ENCODE measurements at regions not wholly inside any gene's neighbourhood (a gene's known extent, or its start where the extent isn't known, plus 50 kb on each side); places are given as distances from the start of the nearest gene placed in this dataset.

DNA sequence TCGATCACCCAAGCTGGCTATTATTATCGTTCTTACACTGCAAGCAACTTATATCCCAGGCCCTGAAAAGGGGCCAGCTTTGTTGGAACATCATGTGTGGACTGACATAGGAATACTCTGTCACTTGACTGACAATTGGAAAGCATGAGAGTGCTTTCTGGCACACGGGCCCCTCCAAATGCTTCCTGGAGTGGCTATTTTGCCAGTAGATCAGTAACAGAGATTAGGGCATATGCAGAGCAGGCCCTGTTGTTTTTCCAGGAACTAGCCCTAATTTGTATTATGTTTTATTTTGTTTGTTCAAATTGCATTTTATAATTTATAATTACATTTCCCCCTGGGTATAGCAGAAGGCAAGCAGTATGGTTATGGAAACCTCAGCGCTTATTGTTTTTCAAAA lies 170.1 kb upstream of the FRMD6 start:
- Histone ChIP-seq H3K4me2 (ENCODE audit: low read length) (no peak overlapping the region), H4K20me1 (ENCODE audit: insufficient read depth) (no peaks in the 10 kb centered on the region), H3K27ac (ENCODE audit: low read length) (no peak overlapping the region), H3K79me2 (replicated peaks; ENCODE audit: insufficient read depth, low read length) (no peaks in the 10 kb centered on the region), H2AFZ (ENCODE audit: low read depth, low read length) (no peak overlapping the region), H3K9me2 (ENCODE audit: insufficient read depth, low read length) (no peaks in the 10 kb centered on the region), H3K9ac (ENCODE audit: low read length) (no peak overlapping the region), H3K4me3 (ENCODE audit: low read length) (no peak overlapping the region), H3K9me3 (ENCODE audit: low read length) (no peaks in the 10 kb centered on the region), H3F3A (ENCODE audit: insufficient read depth, low read length, poor library complexity, severe bottlenecking) (no peaks in the 10 kb centered on the region), H3K36me3 (ENCODE audit: insufficient read depth, low read length) (no peaks in the 10 kb centered on the region), H3K27me3 (ENCODE audit: insufficient read depth, low read depth, low read length) (no peaks in the 10 kb centered on the region)
- TF ChIP-seq, protein P1, sequence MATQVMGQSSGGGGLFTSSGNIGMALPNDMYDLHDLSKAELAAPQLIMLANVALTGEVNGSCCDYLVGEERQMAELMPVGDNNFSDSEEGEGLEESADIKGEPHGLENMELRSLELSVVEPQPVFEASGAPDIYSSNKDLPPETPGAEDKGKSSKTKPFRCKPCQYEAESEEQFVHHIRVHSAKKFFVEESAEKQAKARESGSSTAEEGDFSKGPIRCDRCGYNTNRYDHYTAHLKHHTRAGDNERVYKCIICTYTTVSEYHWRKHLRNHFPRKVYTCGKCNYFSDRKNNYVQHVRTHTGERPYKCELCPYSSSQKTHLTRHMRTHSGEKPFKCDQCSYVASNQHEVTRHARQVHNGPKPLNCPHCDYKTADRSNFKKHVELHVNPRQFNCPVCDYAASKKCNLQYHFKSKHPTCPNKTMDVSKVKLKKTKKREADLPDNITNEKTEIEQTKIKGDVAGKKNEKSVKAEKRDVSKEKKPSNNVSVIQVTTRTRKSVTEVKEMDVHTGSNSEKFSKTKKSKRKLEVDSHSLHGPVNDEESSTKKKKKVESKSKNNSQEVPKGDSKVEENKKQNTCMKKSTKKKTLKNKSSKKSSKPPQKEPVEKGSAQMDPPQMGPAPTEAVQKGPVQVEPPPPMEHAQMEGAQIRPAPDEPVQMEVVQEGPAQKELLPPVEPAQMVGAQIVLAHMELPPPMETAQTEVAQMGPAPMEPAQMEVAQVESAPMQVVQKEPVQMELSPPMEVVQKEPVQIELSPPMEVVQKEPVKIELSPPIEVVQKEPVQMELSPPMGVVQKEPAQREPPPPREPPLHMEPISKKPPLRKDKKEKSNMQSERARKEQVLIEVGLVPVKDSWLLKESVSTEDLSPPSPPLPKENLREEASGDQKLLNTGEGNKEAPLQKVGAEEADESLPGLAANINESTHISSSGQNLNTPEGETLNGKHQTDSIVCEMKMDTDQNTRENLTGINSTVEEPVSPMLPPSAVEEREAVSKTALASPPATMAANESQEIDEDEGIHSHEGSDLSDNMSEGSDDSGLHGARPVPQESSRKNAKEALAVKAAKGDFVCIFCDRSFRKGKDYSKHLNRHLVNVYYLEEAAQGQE (IDR thresholded peaks at IDR 0.05; ENCODE audit: borderline replicate concordance): no peak
- TF ChIP-seq, protein P2, sequence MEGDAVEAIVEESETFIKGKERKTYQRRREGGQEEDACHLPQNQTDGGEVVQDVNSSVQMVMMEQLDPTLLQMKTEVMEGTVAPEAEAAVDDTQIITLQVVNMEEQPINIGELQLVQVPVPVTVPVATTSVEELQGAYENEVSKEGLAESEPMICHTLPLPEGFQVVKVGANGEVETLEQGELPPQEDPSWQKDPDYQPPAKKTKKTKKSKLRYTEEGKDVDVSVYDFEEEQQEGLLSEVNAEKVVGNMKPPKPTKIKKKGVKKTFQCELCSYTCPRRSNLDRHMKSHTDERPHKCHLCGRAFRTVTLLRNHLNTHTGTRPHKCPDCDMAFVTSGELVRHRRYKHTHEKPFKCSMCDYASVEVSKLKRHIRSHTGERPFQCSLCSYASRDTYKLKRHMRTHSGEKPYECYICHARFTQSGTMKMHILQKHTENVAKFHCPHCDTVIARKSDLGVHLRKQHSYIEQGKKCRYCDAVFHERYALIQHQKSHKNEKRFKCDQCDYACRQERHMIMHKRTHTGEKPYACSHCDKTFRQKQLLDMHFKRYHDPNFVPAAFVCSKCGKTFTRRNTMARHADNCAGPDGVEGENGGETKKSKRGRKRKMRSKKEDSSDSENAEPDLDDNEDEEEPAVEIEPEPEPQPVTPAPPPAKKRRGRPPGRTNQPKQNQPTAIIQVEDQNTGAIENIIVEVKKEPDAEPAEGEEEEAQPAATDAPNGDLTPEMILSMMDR (IDR thresholded peaks at IDR 0.05; ENCODE audit: poor library complexity, severe bottlenecking): no peak
- TF ChIP-seq SMC3 (conservative IDR thresholded peaks at IDR 0.05; ENCODE audit: poor library complexity) (no peak), MXI1 (conservative IDR thresholded peaks at IDR 0.05; ENCODE audit: poor library complexity, severe bottlenecking) (no peak), EP300 (conservative IDR thresholded peaks at IDR 0.05; ENCODE audit: poor library complexity, severe bottlenecking) (no peak), EZH2 (IDR thresholded peaks at IDR 0.05; ENCODE audit: borderline replicate concordance, insufficient read depth, low read length, poor library complexity, severe bottlenecking) (no peak), POLR2AphosphoS5 (IDR thresholded peaks at IDR 0.05) (no peak), RAD21 (conservative IDR thresholded peaks at IDR 0.05) (no peak), TAF1 (IDR thresholded peaks at IDR 0.05; ENCODE audit: low read depth) (no peak)

DNA sequence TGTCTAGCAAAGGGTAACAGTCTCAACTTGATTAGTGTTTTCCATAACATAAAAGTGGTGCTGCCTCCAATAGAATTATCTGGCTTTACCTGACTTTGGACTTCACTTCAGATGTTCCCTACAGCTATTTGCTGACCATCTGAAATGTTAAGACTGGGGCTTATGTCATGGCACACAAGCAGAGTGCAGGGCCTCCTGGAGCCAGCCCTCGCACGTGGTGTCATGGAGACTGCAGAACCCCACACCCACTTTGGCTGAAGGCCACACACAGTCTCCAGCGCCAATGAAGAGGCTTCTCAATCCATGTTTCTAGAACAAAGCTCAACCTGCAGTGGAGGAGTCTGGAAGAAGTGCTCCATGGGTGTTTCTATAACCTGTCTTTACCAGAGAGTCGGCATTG lies 169.6 kb upstream of the FRMD6 start:
- Histone ChIP-seq H3K9me2 (ENCODE audit: insufficient read depth, low read length) (no peaks in the 10 kb centered on the region), H3K4me3 (ENCODE audit: low read length) (no peak overlapping the region), H3K4me2 (ENCODE audit: low read length) (no peak overlapping the region), H3K27me3 (ENCODE audit: insufficient read depth, low read depth, low read length) (no peaks in the 10 kb centered on the region), H3F3A (ENCODE audit: insufficient read depth, low read length, poor library complexity, severe bottlenecking) (no peaks in the 10 kb centered on the region), H3K27ac (ENCODE audit: low read length) (no peak overlapping the region), H3K36me3 (ENCODE audit: insufficient read depth, low read length) (no peaks in the 10 kb centered on the region), H3K9ac (ENCODE audit: low read length) (no peak overlapping the region), H4K20me1 (ENCODE audit: insufficient read depth) (no peaks in the 10 kb centered on the region), H2AFZ (ENCODE audit: low read depth, low read length) (no peak overlapping the region), H3K9me3 (ENCODE audit: low read length) (no peaks in the 10 kb centered on the region), H3K79me2 (replicated peaks; ENCODE audit: insufficient read depth, low read length) (no peaks in the 10 kb centered on the region)
- TF ChIP-seq POLR2AphosphoS5 (IDR thresholded peaks at IDR 0.05): no peak
- TF ChIP-seq EZH2 (IDR thresholded peaks at IDR 0.05; ENCODE audit: borderline replicate concordance, insufficient read depth, low read length, poor library complexity, severe bottlenecking): no peak
- no peak for TF ChIP-seq TAF1 (IDR thresholded peaks at IDR 0.05; ENCODE audit: low read depth)
- no peak for TF ChIP-seq MXI1 (conservative IDR thresholded peaks at IDR 0.05; ENCODE audit: poor library complexity, severe bottlenecking)
- TF ChIP-seq, protein P2 (IDR thresholded peaks at IDR 0.05; ENCODE audit: poor library complexity, severe bottlenecking): no peak
- no peak for TF ChIP-seq SMC3 (conservative IDR thresholded peaks at IDR 0.05; ENCODE audit: poor library complexity)
